ENCODE measurements at regions not wholly inside any gene's neighbourhood (a gene's known extent, or its start where the extent isn't known, plus 50 kb on each side); places are given as distances from the start of the nearest gene placed in this dataset.
"Not testable (repeated sequence)": the region's sequence is repeated elsewhere in the genome, so short reads cannot be mapped to it uniquely, and the experiment has no call there.

- DNase-seq: no peak
These were observed 241.3 kb upstream of the SFRP2 start for GRCh38 chr4:154030152-154030551.

DNA sequence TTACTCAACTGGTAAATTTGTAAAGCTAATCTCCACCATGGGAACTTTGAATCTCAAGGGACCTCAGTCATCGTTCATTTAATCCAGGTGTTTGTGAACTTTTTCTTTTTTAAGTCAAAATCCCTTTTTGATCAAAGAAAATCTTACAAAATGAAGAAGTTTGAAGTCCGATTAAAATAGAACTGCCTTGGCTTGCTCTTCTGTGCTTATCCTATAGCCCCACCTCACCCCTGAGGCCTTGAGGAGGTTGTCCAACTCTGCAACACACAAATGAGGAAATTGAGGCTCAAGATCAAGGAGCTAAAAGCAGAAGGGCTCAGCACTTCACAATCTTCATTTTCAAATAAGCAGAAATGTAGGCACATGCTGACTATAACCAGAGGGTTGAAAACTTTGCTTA lies 240.3 kb upstream of the SFRP2 start:
- DNase-seq: no peak

DNA sequence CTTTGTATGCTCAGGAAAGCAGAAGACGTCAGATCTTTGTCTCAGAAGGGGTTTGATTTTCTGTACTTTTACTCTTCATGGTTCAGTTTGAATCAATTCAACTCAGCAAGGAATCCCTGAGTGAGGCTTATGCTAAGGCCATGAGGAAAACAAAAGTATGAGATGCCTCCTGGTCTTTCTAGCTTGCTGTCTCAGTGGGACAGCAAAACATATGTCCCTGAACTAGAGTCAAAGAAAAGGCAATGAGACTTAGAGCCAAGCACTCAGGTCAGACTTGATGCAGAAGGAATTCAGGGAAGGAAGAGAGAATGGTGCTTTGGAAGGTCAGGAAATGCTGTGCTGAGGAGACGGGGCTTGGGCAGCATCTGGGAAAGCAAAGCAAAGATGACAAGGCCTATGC lies 236.2 kb upstream of the SFRP2 start:
- no peak for DNase-seq

- DNase-seq: no peak
These were observed 235.3 kb upstream of the SFRP2 start for GRCh38 chr4:154024097-154024694.

DNA sequence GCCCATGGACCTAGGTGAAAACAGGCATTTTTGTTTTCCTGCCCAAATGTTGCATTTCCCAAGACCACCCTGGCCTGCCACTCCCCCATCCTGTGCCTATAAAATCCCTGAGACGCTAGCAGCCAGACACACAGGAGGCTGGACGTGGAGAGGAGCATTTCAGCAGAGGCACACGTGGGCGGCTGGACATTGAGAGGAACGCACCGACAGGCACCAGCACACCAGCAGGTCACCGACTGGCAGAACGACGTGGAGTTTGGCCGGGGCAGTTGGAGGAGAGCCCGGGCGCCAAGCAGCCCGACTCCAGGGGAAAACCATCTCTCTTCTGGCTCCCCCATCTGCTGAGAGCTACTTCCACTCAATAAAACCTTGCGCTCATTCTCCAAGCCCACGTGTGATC lies 234.8 kb upstream of the SFRP2 start:
- not testable (repeated sequence) for DNase-seq

DNA sequence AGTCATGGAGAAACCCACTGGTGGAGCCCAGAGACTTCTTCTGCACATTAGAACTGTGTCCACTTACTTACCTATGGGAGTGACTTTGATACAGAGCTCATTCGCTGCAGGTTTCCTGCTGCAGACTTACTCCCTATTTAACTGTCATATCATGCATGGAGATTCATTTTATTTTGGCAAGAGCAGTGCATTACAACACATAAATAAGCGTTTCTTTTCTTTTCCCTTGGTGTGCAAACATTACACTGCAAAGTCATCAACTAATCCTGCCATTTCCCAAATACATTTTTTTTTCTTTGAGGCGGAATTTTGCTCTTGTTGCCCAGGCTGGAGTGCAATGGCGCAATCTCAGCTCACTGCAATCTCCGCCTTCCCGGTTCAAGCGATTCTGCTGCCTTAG lies 230.9 kb upstream of the SFRP2 start:
- no peak for DNase-seq

DNA sequence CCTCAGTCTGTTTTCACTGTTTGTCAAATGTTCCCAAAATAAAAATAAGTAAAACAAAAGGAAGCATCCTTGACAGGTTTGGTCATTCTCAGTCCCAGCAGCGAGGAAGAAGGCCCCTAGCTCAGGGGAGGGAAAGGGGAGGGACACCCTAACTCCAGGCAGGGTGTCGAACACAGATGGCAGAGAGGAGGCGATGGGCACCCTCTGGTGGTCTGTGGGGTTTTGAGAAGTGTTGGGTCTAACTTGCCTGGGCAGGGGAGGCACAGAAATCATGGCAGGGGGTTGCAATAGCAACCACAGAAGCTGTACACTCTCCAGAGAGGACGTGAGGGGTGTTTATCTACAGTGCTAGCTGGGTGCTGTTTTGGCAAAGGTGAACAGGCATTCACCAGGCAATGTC lies 229.8 kb upstream of the SFRP2 start:
- no peak for DNase-seq

GRCh38 chr4:154015578-154015977 lies 226.7 kb upstream of the SFRP2 start:
- no peak for DNase-seq

DNA sequence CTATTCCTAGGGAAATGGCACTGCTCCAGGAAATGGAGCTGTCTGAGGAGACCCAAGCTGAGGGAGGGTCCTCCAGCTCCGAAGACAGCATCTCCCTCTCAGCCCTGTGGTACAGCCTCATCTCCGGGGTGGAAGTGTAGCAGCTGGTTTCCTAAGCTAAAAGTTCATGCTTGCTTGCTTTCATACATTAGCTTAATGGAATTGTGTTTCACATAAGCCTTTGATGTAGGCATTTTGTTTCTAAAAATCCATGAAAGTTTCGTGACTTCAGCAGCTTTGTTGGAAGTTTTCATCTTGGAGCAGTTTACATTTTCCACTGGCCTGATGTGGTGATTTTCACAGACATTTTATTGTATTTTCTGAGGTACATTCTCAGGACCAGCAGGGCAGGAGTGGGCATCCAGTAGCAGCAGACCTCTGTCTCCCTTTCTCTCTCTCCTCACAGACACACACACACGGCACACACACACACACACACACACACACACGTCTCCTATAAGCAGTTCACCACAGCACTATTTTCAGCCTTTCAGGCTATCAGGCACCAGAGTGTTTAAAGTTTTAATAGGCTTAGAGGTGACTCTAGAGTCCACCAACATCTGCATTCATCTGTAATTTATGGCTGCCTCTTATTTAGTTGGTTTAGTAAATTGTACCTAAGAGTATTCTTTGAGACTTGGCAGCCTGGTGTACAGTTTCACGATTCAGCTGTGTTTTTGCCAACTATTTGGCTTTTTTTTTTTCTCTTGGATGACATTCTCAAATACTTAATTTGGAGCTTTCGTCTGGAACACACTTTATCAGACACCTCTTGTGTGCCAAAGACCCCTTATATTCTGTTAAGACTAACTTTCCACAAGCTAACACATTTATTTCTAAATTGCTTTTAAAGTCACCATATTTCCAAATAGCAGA lies 225.8 kb upstream of the SFRP2 start:
- DNase-seq: no peak

DNA sequence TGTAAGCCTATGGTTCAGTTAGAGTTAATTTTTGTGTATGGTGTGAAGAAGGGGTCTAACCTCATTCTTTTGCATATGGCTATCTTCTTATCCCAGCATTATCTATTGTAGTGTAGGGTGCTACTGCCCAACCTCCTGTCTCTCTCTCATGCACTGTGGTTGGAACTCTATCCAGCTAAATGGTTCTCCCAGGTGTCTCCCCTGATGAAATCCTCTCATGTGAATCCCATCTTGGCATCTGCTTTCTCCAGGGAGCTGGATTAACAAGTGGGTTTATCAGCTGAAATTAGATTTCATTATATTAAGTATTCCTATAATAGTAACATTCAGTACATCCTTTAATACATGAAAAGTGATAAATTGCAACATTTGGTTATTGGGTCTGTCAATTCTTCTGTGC lies 224.7 kb upstream of the SFRP2 start:
- DNase-seq: no peak

DNA sequence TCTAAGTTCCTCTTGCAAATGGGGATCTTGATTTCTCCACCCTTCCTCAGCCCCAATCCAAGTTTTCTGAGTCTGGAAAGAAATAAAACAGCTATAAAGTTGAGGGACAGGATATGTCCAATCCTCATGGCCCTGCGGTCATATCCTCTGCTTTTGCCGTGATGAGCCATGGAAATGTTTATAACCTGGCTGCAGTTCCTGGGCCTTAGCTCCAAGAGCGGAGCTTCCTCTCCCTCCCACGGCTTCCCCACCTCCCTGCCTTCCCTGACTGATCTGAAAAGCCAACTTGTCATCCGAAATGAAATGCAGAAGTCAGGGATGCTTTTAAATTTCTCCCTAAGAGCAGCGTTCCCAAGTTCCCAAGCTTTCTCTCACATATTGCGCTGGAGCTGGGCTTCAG lies 221.5 kb upstream of the SFRP2 start:
- no peak for DNase-seq

DNA sequence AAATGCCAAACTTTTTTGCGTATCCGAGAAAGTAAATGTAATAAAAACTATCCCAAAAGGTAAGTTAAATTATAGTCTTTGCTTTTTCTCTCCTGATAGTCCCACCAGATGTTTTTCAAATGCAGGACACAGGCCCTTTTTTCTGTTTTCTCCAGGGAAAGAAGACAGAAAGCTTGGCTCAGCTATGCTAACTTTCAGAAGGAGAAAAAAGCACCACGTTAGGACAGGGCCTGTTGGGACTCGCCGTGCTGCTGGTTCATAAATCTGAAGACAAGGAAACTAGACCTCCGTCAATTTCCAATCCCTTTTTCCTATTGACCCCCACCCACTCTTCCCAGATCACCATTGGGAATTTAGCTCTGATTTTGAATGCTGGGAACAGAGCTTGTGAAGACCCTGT lies 220.9 kb upstream of the SFRP2 start:
- DNase-seq: no peak

DNA sequence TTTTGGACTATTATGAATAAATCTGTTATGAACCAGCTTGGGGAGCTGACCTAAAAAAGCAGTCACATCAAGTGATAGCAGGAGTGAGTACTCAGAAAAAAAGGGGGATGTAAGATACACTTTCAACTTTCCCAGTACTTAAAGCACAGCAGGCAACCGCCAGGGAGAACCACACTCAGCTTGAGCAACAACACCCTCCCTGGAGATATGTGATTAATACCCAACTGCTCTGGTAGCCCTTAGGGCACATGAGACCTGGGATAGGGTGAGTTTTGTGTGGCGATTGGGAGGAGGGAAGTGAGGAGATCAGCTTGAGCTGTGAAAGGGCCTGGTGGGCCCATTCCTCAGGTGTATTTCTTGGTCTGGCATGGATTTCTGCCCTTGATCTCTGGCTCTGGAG lies 220.3 kb upstream of the SFRP2 start:
- no peak for DNase-seq

DNA sequence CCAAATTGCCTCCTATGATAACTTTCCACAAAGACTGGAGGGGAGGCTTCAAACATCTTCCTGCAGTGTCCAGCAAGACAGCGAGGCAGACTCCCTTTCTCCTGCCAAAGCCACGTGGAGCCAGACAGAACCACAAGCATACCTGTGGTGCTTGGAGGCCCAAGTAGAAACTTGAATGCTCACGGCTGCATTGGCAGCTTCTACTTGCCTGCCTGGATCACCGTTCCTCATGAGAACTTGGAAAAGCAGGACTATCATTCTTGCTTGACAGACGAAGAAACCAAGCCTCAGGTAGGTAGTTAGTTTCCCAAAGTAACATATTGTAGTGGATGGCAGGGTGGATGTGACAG lies 216.3 kb upstream of the SFRP2 start:
- DNase-seq: no peak

- peak; percentile 66 for DNase-seq
These were observed 215.8 kb upstream of the SFRP2 start for GRCh38 chr4:154004507-154005170.

DNA sequence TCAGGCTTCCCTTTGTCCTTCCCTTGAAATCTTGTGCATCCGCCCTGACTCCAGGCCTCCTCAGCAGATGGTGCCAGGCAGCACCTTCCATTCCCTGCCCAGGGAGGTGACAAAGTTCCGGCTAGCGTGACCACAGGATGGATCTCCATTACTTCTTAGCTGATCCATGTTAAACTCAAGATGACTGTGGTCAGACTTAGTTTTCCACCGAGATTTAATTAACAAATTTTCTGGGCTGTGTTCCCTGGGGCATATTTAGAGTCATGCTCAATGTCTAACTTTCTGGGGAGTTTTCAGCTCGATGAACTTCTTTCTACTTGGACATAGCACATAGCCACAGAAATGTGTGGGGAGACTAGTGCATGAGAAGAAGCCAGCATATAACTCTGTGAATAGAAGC lies 215.1 kb upstream of the SFRP2 start:
- no peak for DNase-seq

DNA sequence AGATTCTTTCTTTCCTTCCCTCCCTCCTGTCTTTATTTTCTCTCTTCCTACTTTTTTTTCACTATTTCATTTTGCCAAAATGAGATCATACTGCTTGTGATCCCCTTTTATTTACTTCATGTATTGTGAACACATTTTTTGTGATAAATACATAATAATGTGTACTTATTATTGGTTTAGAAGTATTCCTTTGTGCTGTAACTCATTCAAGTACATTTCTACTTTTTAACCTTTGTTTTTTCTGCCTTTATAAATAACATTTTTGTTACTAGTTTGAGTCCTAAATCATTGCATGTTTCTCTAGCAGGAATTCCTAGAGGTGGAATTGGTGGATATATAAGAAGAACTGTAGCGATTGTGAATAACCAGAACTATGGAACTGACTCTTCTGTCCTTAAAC lies 214.5 kb upstream of the SFRP2 start:
- DNase-seq: no peak

- DNase-seq: no peak
These were observed 212.3 kb upstream of the SFRP2 start for GRCh38 chr4:154001193-154001592.

DNA sequence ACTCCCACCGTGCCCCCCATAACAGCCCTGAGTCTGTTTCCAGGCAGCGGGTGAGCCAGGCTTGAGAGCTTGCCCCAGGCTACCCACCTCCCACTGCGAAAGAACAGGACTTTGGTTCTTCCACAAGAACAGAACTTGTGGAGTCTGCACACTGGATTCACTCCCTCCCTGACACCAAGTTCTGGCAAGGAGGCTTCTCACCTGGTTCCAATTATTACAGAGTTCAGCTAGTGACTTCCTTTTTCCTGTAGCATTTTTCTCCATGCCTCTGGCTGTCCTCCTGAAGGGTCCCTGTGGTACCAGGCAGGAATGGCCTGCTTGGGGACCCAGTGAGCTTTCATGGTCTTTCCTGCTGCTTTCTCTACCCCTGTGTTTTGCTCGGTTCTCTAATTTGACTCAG lies 208.6 kb upstream of the SFRP2 start:
- no peak for DNase-seq

DNA sequence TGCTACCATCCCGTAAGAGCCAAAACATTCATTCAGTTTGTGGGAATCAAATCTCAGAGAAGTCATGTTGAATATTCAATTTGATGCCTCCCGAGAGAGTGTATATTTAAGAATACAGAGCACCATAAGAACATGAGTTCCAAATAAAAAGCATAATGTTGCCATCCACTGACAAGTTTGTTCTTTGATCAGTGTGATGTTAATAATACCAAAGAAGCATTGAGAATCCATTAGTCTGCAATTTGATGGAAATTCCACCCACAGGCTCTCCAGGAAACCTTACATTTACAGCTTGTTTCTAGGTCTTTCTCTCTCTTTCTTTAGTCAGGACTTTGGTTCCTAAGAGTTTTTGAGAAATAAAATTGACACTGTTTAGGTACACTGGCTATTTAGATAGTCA lies 200.6 kb upstream of the SFRP2 start:
- DNase-seq: no peak

DNA sequence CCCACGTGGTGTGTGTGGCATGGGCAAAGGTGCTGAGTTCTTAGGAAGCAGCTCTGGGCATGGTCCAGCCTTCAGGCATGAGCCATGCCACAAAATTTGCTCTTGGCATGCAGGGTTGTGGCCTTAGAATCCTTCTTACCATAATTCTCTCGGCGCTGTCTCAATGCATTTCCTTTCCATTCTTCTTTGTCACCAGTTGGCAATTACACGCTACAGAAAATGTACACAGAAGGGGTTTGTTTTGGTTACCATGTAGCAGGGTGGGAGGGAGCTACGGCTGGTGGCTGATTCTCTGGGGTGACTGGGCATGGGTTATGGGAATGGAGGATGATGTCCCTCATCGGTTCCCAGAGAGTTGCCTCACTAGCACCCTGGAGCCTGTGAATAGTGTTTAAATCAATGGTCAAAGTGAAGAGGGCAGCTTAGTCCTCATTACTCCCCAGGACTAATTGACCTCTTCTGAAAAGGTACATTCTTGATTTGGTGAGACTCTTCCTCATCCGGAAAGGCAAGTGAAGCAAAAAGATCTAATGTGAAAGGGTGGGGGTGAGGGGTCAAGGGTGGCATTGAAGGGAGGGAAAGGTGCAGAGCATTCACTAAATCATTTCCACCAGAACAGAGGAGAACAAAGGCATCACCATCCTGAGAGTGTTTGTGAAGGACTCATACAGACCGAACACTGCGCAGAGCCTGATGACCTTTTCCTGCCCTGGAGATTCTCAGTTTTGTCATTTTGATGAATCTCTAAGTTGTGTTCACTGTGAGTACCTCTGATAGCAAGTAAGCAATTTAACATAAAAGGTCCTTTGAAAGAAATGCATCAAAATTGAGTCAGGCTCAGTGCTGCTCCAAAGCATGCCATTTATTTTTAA lies 199.8 kb upstream of the SFRP2 start:
- DNase-seq: no peak

- DNase-seq: peak; percentile 24
These were observed 198.4 kb upstream of the SFRP2 start for GRCh38 chr4:153987291-153987690.

GRCh38 chr4:153976954-153977353 lies 188.1 kb upstream of the SFRP2 start:
- no peak for DNase-seq

All from HCEC 1CT (cell line).